ENCODE measurements at regions not wholly inside any gene's neighbourhood (a gene's known extent, or its start where the extent isn't known, plus 50 kb on each side); places are given as distances from the start of the nearest gene placed in this dataset.

DNA sequence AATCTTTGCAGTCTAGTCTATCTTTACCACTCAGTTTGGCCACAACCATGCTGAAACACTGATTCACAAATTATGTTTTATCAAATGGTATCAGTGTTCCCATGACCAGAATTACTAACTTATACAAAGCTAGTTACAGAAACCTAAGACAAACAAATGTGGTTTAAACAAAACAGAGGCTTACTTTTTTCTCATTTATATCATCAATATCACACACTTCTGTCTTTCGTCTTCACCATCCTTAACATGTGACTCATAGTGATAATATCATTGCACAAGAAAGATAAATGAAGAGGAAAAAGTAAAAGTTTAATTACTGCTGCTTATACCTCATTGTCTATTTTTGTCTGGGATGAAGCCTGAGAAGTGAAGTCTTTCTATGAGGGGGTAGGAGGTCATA is 406.6 kb downstream of the PCDH10 start:
- TF ChIP-seq, protein P1, sequence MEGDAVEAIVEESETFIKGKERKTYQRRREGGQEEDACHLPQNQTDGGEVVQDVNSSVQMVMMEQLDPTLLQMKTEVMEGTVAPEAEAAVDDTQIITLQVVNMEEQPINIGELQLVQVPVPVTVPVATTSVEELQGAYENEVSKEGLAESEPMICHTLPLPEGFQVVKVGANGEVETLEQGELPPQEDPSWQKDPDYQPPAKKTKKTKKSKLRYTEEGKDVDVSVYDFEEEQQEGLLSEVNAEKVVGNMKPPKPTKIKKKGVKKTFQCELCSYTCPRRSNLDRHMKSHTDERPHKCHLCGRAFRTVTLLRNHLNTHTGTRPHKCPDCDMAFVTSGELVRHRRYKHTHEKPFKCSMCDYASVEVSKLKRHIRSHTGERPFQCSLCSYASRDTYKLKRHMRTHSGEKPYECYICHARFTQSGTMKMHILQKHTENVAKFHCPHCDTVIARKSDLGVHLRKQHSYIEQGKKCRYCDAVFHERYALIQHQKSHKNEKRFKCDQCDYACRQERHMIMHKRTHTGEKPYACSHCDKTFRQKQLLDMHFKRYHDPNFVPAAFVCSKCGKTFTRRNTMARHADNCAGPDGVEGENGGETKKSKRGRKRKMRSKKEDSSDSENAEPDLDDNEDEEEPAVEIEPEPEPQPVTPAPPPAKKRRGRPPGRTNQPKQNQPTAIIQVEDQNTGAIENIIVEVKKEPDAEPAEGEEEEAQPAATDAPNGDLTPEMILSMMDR (IDR thresholded peaks at IDR 0.05; ENCODE audit: poor library complexity, severe bottlenecking) = no peak
- TF ChIP-seq RAD21 (conservative IDR thresholded peaks at IDR 0.05) = no peak
- no peak for TF ChIP-seq EP300 (conservative IDR thresholded peaks at IDR 0.05; ENCODE audit: poor library complexity, severe bottlenecking)

Measured in neural cell (in vitro differentiated cells).